ENCODE measurements at regions not wholly inside any gene's neighbourhood (a gene's known extent, or its start where the extent isn't known, plus 50 kb on each side); places are given as distances from the start of the nearest gene placed in this dataset.

DNA sequence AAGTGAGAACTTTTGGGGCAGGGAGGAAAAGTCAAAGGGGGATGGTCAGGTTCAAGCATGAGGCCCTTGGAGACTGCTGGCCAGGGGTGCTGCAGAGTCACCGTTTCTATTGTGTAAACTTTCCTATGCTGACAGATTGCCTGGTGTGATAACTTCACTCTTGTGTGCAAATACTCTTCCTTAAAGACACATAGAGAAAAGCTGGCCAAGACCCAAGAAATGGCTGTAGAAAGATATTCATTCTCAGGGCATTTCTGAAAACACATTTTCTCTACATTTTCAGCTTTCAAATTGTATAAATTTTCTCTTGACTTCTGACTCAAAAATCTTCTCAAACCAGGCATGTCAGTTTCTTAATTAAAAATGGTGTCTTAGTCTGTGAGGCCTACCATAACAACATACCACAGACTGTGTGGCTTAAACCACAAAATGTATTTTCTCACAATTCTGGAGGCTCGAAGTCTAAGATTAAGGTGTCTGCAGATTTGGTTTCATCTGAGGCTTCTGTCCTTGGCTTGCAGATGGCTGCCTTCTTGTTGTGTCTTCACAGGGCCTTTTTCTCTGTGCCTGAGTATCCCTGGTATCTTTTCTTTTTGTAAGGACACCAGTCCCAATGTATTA lies 304.5 kb downstream of the KCNRG start:
- DNase-seq (ENCODE audit: low read depth in 2 of 2): no peak

DNA sequence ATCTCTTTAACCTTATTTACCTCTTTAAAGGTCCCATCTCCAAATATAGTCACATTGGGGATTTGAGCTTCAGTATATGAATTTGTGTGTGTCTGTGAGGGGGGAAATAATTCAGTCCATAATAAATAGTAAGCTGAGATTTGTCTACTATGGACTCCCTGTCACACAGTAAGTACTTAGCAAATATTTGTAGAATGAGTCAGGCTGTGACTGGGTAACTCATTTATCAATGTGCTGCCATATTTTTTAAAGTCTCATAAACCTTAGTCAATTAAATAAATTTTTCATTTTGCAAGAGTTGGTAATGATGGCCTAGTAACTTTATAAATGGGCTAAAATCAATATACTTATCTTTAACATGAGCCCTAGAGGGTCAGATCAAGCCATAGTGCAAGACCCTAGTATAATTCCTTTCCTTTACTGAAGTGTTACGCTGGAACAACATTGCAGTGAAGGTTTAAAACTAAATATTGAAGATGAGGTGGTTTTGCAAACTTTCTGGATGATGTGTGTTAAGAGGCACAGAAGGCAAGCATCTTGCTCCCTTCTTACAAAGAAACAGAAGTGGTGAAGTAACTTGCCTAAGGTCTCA lies 305.1 kb downstream of the KCNRG start:
- DNase-seq (ENCODE audit: low read depth in 2 of 2): no peak

GRCh38 chr13:50322006-50322405 lies 306.8 kb downstream of the KCNRG start:
- DNase-seq (ENCODE audit: low read depth in 2 of 2): no peak

- no peak for DNase-seq (ENCODE audit: low read depth in 2 of 2)
These were observed 308.3 kb downstream of the KCNRG start for GRCh38 chr13:50323440-50324065.

DNA sequence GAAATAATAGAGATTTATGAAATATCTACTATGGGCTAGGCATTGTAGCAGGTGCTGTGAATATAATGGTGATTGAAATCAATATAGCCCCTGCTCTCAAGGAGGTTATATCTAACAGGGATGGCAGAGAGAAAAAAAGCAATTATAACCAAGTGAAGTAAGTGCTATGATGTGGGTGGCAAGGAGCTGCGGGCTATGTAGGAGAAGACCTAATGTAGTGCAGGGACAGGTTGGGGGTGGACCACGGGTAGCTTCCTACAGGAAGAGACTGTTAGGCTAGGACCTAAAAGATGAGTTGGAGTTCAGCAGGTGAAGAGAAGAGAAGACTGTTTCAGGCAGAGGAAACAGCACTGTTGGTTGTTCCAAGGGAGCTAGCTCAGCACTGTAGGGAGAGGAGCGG lies 311.0 kb downstream of the KCNRG start:
- no peak for DNase-seq (ENCODE audit: low read depth in 2 of 2)

GRCh38 chr13:50326811-50327210 lies 311.6 kb downstream of the KCNRG start:
- no peak for DNase-seq (ENCODE audit: low read depth in 2 of 2)

DNA sequence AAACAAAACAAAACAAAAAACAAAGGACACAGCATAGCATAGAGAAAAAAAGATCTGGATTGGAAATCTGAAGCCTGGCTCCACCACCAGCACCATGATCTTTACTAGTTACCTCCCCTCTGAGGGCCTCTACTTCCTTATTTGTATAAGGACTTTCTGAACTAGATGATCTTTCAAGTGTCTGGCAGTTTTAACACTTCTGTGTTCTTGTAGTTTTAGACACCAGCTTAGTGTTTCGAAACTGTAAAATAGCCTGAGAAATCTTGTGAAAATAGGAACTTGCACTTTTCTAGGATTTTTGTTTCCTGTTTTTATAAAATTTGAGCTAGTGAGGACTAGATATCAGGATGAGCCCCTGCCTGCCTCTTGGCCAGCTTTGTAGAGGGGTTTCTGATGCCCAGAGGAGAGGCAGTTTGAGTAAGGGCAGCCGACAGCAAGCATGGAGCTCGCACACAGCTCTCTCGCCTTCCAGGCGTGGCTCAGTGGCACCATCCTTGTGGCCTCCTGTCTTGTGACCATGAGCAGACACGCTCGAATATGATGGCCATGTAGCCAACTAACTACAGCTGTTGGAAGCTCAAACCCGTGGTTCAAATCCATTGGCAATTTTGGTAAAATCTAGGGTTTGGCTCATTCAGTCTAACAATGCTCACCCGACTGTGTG lies 319.0 kb downstream of the KCNRG start:
- no peak for DNase-seq (ENCODE audit: low read depth in 2 of 2)

GRCh38 chr13:50334944-50335343 lies 319.7 kb downstream of the KCNRG start:
- no peak for DNase-seq (ENCODE audit: low read depth in 2 of 2)

GRCh38 chr13:50339271-50339670 lies 324.0 kb downstream of the KCNRG start:
- DNase-seq (ENCODE audit: low read depth in 2 of 2): no peak

DNA sequence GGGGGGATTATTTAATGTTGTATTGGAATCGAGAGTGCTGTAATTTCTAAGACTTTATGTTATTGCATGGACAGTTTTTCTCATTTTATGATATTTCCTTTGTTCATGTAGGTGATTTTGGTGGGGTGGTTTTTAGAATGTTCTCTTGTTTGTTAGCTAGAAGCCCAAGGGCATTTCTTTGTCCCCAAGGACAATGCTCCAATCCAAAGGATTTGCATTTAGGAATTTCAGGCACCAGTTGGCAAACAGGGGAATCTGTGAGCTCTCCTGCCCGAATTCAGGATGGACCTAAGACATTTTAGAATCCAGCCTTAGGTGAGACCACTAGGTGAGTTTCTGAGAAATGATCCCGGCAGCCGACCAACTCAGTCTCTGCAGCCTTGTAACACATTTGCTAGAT lies 324.9 kb downstream of the KCNRG start:
- DNase-seq (ENCODE audit: low read depth in 2 of 2): no peak

DNA sequence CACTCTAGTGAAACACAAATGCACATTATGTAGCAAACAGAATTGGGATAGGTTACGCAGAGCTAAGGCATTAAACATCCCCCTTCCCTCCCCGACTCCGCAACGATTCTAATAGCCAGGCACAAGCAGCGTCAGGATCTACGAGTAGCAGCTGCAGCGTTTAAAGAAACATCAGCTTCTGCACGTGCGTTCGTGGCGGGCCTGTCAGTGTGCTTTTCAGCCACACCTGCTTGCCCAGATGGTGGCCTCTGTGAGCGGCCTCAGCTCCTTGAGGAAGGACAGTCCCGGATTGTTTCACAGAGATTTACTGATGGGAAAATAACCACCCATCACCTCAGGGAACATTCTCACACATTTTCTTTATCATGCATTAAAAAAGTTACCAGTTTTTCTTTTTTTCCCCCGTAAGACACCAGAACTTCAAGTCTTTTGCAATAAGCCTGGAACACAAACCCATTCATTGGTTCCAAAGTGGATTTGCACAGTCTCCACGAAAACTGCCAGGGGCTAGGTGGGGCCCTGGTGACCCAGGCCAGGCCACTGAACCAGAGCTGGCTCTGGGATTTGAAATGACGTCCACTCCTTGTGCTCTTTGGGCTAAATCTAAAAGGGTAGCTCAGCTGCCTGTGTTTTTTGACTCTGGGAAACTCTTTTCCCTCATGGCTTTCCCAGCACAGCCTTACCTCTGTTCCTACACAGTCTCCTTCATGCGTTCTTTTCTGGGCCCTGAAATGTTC lies 325.5 kb downstream of the KCNRG start:
- DNase-seq (ENCODE audit: low read depth in 2 of 2): no peak

- no peak for DNase-seq (ENCODE audit: low read depth in 2 of 2)
These were observed 326.3 kb downstream of the KCNRG start for GRCh38 chr13:50341526-50341925.

DNA sequence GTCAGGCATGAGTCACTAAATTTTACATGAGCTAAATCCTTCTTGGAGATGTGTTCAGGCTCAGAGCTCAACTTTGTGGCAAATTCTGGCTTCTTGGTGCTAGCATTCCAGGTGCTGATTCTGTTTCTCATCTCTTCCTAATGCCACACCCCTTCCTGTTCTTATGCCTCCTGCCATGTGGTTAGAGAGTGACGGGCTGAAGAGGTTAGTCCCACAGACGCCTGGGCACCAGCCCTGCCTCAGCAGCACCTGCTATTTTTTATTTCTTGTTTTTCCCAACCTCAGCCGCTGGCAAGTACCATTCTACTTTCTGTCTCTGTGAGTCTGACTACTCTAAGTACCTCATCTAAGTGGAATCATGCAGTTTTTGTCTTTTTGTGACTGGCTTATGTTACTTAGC lies 329.5 kb downstream of the KCNRG start:
- no peak for DNase-seq (ENCODE audit: low read depth in 2 of 2)

DNA sequence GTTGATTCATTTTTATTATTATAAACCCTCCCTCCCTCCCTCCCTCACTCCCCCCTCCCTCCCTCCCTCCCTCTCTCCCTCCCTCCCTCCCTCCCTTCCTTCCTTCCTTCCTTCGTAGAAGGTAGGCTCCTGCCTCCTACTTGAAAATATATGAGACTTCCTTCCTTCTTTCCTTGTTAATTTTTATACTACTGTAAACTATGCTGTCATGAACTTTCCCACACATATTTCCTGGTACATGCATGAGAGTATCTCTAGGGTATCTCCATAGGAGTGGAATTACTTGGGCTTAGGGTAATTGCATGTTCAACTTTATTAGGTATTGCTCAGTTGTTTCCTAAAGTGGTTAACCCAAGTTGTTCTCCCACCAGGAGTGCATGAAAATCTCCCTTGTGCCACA lies 330.6 kb downstream of the KCNRG start:
- no peak for DNase-seq (ENCODE audit: low read depth in 2 of 2)

DNA sequence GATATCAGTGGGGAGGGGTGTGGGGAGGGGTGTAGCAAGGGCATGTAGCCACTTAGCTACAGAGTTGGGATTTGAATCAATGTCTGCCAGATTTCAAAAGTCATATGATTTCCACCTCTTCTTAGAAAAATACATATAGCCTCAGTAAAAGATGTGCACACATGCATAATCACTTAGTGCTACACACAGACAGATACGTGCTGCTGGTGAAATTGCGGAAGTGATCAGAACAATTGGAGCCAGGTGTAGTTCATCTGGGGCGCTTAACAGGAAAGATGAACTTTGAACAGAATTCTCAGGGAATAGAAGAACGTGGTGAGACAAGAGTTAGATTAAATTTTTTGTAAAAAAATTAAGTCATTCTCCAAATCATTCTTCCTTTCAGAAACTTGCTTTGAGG lies 333.1 kb downstream of the KCNRG start:
- DNase-seq (ENCODE audit: low read depth in 2 of 2): no peak

GRCh38 chr13:50352720-50353480 lies 337.7 kb downstream of the KCNRG start:
- DNase-seq (ENCODE audit: low read depth in 2 of 2): no peak

DNA sequence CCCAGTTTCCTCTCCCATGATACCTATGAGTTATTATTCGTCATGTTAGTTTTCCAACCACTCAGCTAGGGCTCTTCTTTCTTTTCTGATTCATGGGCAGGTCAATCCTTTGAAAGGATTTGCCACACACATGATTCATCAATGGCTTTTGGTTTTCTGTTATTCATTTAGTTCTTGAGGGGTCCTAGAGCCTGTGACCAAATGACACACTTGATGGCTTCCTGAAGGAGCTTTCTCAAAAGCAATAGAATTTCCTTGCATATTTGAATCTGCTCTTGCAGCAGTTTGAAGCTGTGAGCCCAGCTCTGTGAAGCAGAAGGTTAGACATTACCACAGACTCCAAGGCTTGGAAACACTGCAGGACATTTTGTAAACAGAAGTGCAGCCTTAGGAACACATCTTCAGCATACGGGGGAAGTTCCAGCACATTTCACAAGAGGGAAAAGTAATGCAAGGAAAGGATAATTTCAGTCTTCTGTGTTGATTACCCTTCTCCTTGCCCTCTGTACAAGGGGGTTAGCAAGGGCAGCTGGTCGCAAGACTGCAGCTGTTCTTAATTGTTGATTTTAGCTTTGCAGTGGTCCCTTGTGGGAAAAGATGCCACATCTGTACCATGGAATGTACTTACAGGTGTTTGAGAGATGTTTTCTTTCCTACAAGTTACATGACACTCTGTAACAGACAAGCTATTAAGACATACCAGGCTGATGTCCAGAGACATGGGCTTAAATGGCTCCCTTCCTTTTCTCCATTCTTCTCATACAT lies 338.6 kb downstream of the KCNRG start:
- DNase-seq (ENCODE audit: low read depth in 2 of 2): no peak

- no peak for DNase-seq (ENCODE audit: low read depth in 2 of 2)
These were observed 340.6 kb downstream of the KCNRG start for GRCh38 chr13:50355797-50356196.

DNA sequence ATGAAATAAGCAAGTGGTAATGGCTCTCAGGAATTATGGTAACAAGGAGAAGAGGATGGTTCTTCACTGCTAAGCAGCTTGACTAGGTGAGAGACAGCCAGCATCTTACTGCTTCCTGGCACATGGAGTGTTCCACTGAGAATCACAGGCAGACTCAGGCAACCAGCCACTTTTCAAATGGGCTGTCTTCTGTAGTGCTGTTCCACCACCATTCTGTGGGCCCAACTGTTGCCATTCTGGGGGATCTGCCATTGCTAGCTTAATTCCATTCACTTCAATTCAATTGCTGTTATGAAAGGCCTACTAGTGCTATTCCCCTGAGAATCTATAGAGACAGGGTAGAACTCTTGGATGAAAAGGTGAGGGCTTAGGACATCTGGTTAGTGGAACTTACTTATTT lies 341.9 kb downstream of the KCNRG start:
- DNase-seq (ENCODE audit: low read depth in 2 of 2): no peak

DNA sequence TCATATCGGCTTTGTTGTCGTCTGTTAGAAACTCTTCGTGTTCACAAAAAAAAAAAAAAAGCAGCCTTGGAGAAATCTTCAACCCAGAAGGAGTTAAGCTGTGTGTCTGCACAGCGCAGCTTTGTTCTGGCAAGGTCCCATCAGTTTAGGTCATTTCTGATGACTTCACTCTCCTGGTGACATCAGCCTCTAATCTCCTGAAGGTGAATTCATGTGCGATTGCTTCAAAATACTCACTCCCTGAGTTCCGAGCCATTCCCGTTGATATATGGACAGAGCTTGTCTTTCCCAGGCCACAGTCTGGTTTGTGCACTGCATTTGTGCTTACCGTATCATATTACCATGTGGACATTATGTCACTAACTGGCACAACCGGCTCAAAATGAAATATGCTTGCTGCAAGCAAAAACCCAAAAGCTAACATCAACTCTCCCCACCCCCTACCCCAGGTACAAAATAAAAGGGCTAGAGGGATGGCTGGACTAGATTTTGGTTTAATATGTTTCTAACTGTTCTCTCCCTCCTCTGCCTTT lies 342.4 kb downstream of the KCNRG start:
- no peak for DNase-seq (ENCODE audit: low read depth in 2 of 2)
